GM12878 (cell line): ENCODE measurements at regions not wholly inside any gene's neighbourhood (a gene's known extent, or its start where the extent isn't known, plus 50 kb on each side); places are given as distances from the start of the nearest gene placed in this dataset.
"Not testable (repeated sequence)": the region's sequence is repeated elsewhere in the genome, so short reads cannot be mapped to it uniquely, and the experiment has no call there.

Source experiments
- ATAC-seq: fragments of 200-7000 bp; cut with Tn5 transposase; 3 replicates; pipeline ENCODE4 v1.9.1; 2020; ENCODE audit warnings: mild to moderate bottlenecking, moderate library complexity
- BruUV-seq: library from RNA; stranded (reverse); fragments of 400-500 nt; replicated peaks from 2 replicates; lab custom pipeline; 2021; lab: Mats Ljungman, UMichigan
- CTCF ChIA-PET: fragments of 300-600 bp; sonication (Branson Sonifier 250); formaldehyde crosslinking; extraction: SDS; loops from one replicate; lab custom pipeline; 2021; ENCODE audit warnings: inconsistent platforms; lab: Yijun Ruan, JAX
- POLR2A ChIA-PET: fragments of 350-600 bp; formaldehyde crosslinking; extraction: SDS; loops from one replicate; lab custom pipeline; 2021; ENCODE audit warnings: inconsistent platforms; lab: Charles Lee
- RAD21 ChIA-PET: fragments of 300-600 bp; sonication (Branson Sonifier 250); formaldehyde crosslinking; loops from one replicate; lab custom pipeline; 2023; ENCODE audit warnings: antibody characterized with exemption; ENCODE audit not compliant: unreplicated experiment; lab: Charles Lee
- SMC1A ChIA-PET: fragments of 300-600 bp; sonication (Branson Sonifier 250); formaldehyde crosslinking; loops from one replicate; lab custom pipeline; 2023; ENCODE audit not compliant: unreplicated experiment, uncharacterized antibody; lab: Charles Lee
- DNase-seq: peaks from one replicate; pipeline ENCODE4 v3.0.0-alpha.2; 2011; ENCODE audit warnings: low read depth, low spot score
- FAIRE-seq: peaks from 3 replicates; lab custom pipeline; 2011; peaks lifted over from hg19 to GRCh38; lab: Jason Lieb, UNC
- H2AFZ ChIP-seq: 2 replicates; pipeline ENCODE4 v1.6.0; 2011; ENCODE audit warnings: low read depth, low read length, control low read depth; ENCODE audit not compliant: control insufficient read depth
- H3K27ac ChIP-seq: 2 replicates; pipeline ENCODE4 v1.5.1; 2011; ENCODE audit warnings: control low read depth; ENCODE audit not compliant: control insufficient read depth, insufficient read depth
- H3K27me3 ChIP-seq, 2 experiments: replicated peaks in 1 of 2; 2 replicates each; pipeline versions ENCODE4 v1.6.0 to v1.6.1; 2011; ENCODE audit warnings: low read length in 1 of 2; ENCODE audit not compliant: control insufficient read depth in 2 of 2, insufficient read depth in 2 of 2
- H3K36me3 ChIP-seq, 2 experiments: 2 replicates each; pipeline ENCODE4 v1.5.1; 2011; ENCODE audit warnings: low read length in 1 of 2; ENCODE audit not compliant: control insufficient read depth in 2 of 2, insufficient read depth in 2 of 2
- H3K4me1 ChIP-seq: 2 replicates; pipeline ENCODE4 v1.6.1; 2011; ENCODE audit warnings: mild to moderate bottlenecking, low read length, moderate library complexity, mixed read lengths; ENCODE audit not compliant: control insufficient read depth, insufficient read depth
- H3K4me2 ChIP-seq: 2 replicates; pipeline ENCODE4 v1.6.0; 2011; ENCODE audit warnings: control low read depth; ENCODE audit not compliant: control insufficient read depth, insufficient read depth
- H3K4me3 ChIP-seq: fragments of 200-600 bp; sonication (generic); 2 replicates; pipeline ENCODE4 v1.5.1; 2016
- H3K79me2 ChIP-seq: 2 replicates; pipeline ENCODE4 v1.6.0; 2011; ENCODE audit warnings: low read length; ENCODE audit not compliant: control insufficient read depth, insufficient read depth
- H3K9ac ChIP-seq: 2 replicates; pipeline ENCODE4 v1.8.0; 2011; ENCODE audit warnings: low read length, control low read depth, mixed read lengths; ENCODE audit not compliant: control insufficient read depth, insufficient read depth
- H3K9me3 ChIP-seq: replicated peaks from 3 replicates; pipeline ENCODE4 v1.5.1; 2011; ENCODE audit warnings: mild to moderate bottlenecking, low read length; ENCODE audit not compliant: control insufficient read depth, insufficient read depth
- H4K20me1 ChIP-seq: 2 replicates; pipeline ENCODE4 v1.6.0; 2011; ENCODE audit not compliant: control insufficient read depth, insufficient read depth
- CBX5 ChIP-seq: sonication (generic); IDR thresholded peaks from 2 replicates; pipeline ENCODE4 v1.6.1; 2016; ENCODE audit warnings: low read depth, moderate library complexity, mild to moderate bottlenecking, inconsistent platforms
- in situ Hi-C: fragments of 300-500 bp; cut with MboI; formaldehyde crosslinking; loops from 9 replicates; pipeline ENCODE4 v1.14.3; 2018; ENCODE audit warnings: mixed read lengths
- intact Hi-C: fragments of 100-400 bp; cut with micrococcal nuclease; formaldehyde crosslinking; loops from one replicate; pipeline ENCODE4 v1.14.2; 2022; ENCODE audit not compliant: unreplicated experiment
- TF ChIP-seq, protein P1 (sequence below): IDR thresholded peaks from 2 replicates; pipeline ENCODE4 v1.6.1; 2011; ENCODE audit warnings: low read depth, low read length, improper control_type of control experiment, borderline replicate concordance

DNA sequence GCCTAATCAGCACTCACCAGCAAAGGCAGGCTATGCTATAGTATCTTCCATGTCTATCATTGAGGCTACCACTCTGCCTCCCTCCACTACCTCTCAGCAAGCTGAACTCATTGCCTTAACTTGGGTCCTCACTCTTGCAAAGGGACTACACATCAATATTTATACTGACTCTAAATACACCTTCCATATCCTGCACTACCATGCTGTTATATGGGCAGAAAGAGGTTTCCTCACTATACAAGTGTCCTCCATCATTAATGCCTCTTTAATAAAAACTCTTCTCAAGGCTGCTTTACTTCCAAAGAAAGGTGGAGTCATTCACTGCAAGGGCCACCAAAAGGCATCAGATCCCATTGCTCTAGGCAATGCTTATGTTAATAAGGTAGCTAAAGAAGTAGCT lies 669.3 kb upstream of the USP15 start:
- BruUV-seq, H3K9me3 ChIP-seq, H3K9ac ChIP-seq, FAIRE-seq, H3K36me3 ChIP-seq, H3K4me3 ChIP-seq, H3K4me2 ChIP-seq, SMC1A ChIA-PET, CTCF ChIA-PET, in situ Hi-C loops, H3K27ac ChIP-seq, RAD21 ChIA-PET, POLR2A ChIA-PET, H3K4me1 ChIP-seq, DNase-seq, ATAC-seq, intact Hi-C loops, H3K27me3 ChIP-seq, H2AFZ ChIP-seq, H4K20me1 ChIP-seq: not testable (repeated sequence)
- TF ChIP-seq CBX5 = peak; percentile 39; the same call in 1 of the 2 replicates
- TF ChIP-seq, all 136 proteins: peak for 1; not testable (repeated sequence) for 135
- not testable (repeated sequence) for H3K79me2 ChIP-seq

DNA sequence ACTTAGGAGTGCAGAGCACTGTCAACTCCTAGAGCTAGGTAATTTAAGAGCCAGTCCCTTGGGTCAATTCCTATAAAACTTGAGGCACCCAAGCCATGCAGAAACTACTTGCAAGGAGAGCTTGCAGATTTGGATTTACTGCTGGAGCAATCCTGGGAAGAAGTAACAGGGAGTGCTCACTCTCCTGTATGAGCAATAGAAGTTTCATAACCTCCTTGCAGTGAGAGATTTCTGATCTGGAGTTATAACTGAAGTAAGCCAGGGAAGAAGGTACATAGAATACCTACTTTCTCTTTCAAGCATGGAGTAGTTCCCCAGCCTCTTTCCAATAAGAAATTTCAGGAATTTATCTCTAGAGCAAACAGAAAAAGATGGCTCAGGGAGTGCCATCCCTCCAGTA lies 650.1 kb upstream of the USP15 start:
- Histone ChIP-seq H4K20me1 (no peaks in the 10 kb centered on the region), H3K36me3 (no peaks in the 10 kb centered on the region), H3K4me2 (no peak overlapping the region), H3K4me1 (no peaks in the 10 kb centered on the region), H3K79me2 (no peaks in the 10 kb centered on the region), H3K9me3 (no peaks in the 10 kb centered on the region), H2AFZ (no peak overlapping the region), H3K4me3 (no peak overlapping the region), H3K27ac (no peak overlapping the region), H3K9ac (no peak overlapping the region), H3K27me3 (no peaks in the 10 kb centered on the region)
- CTCF ChIA-PET = no interaction called here
- no peak for DNase-seq
- FAIRE-seq = no peak
- BruUV-seq = no TSS peak
- intact Hi-C loops (no loop called here), in situ Hi-C loops (no loop called here)
- RAD21 ChIA-PET = no interaction called here
- no peak for ATAC-seq
- POLR2A ChIA-PET = no interaction called here
- TF ChIP-seq, protein P1, sequence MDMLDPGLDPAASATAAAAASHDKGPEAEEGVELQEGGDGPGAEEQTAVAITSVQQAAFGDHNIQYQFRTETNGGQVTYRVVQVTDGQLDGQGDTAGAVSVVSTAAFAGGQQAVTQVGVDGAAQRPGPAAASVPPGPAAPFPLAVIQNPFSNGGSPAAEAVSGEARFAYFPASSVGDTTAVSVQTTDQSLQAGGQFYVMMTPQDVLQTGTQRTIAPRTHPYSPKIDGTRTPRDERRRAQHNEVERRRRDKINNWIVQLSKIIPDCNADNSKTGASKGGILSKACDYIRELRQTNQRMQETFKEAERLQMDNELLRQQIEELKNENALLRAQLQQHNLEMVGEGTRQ = no peak
- SMC1A ChIA-PET = no interaction called here
